Upper lobe of left lung (tissue), 4 donors: ENCODE measurements at regions not wholly inside any gene's neighbourhood (a gene's known extent, or its start where the extent isn't known, plus 50 kb on each side); places are given as distances from the start of the nearest gene placed in this dataset.

Experiments used
- CTCF ChIP-seq, 6 experiments: fragments of 450-650 bp in 4 of 6; fragments of 200-600 bp in 2 of 6; sonication (generic) in 2 of 6; IDR thresholded peaks; one replicate each; pipeline ENCODE4 v1.5.1; 2016 to 2019; ENCODE audit warnings: antibody characterized with exemption in 6 of 6
- POLR2A ChIP-seq, 4 donors: fragments of 450-650 bp; IDR thresholded peaks; one replicate each; pipeline ENCODE4 v1.5.1; 2016 to 2017; ENCODE audit warnings: antibody characterized with exemption in 4 of 4, mild to moderate bottlenecking in 2 of 4

DNA sequence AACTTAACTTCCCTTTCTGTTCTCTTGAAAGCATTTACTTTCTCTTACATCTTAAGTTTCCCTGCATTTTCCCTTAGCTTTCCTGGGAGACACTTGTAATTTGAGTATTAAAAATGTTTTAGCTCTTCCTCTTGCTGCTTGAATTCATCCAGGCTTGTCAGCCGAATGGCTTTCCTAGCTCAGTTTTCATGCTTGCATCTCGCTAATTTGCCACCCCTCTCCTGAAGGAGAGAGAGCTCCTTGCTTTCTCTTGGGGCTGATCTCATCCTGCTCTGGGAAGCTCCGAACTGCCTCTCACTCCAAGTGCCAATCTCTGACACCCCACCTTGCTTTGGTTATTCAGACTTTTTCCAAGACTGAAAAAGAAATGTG, 374.6 kb upstream of the TBL1XR1 start:
- no peak for TF ChIP-seq POLR2A (IDR thresholded peaks at IDR 0.05)
- no peak for TF ChIP-seq CTCF (IDR thresholded peaks at IDR 0.05)
